ENCODE measurements at regions not wholly inside any gene's neighbourhood (a gene's known extent, or its start where the extent isn't known, plus 50 kb on each side); places are given as distances from the start of the nearest gene placed in this dataset.

DNA sequence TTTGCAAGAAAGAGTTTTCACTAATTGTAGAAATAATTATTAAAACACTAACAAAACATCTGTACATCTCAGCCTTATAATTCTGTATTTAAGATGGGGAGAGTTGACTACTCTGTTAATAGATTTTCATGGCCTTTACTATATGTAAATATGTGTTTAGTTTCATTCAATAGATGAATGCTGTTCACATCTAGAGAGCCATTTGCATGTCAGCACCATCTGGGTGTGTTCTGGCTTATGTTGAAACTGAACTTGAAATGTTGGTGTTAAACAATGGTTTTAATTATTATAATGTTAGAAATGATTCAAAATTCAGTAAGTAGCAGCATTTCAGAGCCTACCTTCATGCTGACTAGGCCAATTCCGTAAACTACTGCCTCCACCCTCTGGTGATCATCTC is 102.5 kb upstream of the ADAD1 start:
- H3K4me3 Mint-ChIP-seq: no peak overlapping the region
- no peaks in the 10 kb centered on the region for H3K4me1 Mint-ChIP-seq (ENCODE audit: low read depth)
- no peak overlapping the region for H3K27ac Mint-ChIP-seq
- H3K9me3 Mint-ChIP-seq: no peaks in the 10 kb centered on the region
- peaks cover 51% of the 10 kb centered on the region for H3K36me3 Mint-ChIP-seq (ENCODE audit: low read depth)
- H3K27me3 Mint-ChIP-seq: no peaks in the 10 kb centered on the region

DNA sequence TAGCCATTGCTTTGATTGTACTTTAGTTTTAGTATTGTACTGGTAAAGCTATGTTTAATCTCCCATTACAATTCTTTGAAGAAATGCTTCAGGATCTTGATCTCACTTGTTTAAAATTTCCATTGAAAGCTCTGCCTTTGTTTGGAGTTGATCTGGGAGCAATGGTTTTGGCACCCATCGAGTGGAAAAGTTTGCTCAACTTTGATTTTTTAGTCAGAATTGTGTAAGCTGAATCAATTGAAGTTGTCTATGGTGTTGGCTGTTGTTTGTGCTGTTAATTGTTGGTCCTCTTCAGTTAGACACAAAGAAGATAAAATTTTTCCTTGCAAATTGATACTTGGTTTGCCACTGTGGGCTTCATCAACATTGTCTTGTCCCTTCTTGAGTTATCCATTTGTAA is 99.8 kb upstream of the ADAD1 start:
- H3K4me1 Mint-ChIP-seq (ENCODE audit: low read depth): no peaks in the 10 kb centered on the region
- H3K27ac Mint-ChIP-seq: no peak overlapping the region
- peaks cover 49% of the 10 kb centered on the region for H3K36me3 Mint-ChIP-seq (ENCODE audit: low read depth)
- no peaks in the 10 kb centered on the region for H3K27me3 Mint-ChIP-seq
- no peaks in the 10 kb centered on the region for H3K9me3 Mint-ChIP-seq
- H3K4me3 Mint-ChIP-seq: no peak overlapping the region

DNA sequence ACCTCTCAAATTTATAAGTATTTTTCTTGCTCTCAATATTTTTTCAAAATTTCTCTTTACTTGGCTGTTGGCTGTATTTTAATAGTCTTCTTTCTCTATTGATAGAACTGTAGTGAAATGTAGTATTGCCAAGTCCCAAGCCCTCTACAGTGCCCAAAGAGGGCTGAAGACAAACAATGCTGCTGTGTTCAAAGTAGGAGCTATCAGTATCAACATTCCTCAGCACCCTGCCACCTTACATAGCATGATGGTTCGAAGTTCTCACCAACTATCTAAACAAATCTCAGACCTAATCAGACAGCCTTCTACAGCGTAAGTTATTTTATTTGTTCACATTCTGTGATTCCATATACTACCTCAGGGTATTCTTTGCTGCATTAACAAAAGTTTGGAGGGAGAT is 99.1 kb upstream of the ADAD1 start:
- Mint-ChIP-seq H3K4me3 (no peak overlapping the region), H3K36me3 (ENCODE audit: low read depth) (peaks cover 49% of the 10 kb centered on the region), H3K9me3 (no peaks in the 10 kb centered on the region), H3K27me3 (no peaks in the 10 kb centered on the region), H3K4me1 (ENCODE audit: low read depth) (no peaks in the 10 kb centered on the region), H3K27ac (no peak overlapping the region)

DNA sequence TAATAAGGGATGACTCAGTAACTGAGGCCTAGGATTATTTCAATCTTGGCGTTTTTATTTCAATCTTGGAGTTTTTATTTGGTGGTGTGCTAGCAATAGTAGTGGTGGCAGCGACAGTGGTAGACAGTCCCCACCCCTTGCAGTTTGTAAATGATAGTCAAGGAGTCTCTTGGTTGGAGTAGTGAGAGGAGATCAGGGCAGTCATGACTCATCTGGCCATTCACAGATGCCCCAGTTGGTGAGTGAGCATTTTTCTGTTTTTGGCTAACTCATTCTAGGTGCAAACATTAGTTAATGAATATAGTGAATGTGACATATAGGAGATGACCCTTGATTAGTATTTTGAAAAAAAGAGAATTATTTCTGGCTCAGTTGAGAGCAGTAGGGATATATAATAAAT is 93.5 kb upstream of the ADAD1 start:
- H3K9me3 Mint-ChIP-seq: no peaks in the 10 kb centered on the region
- H3K36me3 Mint-ChIP-seq (ENCODE audit: low read depth): peaks cover 46% of the 10 kb centered on the region
- H3K27ac Mint-ChIP-seq: no peak overlapping the region
- no peaks in the 10 kb centered on the region for H3K27me3 Mint-ChIP-seq
- no peaks in the 10 kb centered on the region for H3K4me1 Mint-ChIP-seq (ENCODE audit: low read depth)
- H3K4me3 Mint-ChIP-seq: no peak overlapping the region

DNA sequence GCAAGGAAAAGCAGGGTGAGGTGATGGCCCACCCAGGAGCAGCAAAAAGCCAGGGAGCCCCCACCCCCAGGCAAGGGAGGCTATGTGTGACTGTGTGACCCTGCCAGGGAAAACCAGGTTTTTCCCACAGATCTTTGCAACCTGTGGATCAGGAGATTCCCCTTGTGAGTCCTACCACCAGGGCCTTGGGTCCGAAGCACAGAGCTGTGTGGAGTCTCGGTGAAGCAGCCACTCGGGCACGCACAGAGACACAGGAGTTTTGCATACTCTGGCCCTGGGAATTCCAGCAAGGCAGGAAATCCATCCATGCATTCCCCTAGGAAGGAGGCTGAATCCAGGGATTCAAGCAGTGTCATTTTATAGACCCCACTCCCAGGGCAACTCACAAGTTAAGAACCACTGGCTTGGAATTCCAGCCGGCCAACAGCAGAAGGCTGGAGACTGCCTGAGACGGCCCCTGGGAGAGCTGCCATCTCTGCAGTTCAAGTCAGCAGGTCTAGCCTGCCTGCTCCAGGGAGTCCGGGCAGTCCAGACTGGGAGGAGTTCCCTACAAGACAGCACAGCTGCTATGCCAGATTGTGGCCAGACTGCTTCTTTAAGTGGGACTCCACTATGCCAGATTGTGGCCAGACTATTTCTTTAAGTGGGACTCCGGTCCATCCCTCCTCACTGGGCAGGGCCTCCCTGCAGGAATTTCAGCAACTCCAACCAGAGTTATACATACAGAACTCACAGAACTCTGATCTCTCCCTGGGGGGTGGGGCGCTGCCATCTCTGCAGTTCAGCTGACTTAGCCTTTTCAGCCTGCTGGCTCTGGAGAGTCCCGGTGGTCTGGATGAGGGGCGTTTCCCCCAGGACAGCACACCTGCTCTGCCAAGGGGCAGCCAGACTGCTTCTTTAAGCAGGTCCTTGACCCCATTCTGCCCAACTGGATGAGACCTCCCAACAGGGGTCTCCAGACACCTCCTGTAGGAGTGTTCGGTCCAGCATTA is 85.1 kb upstream of the ADAD1 start:
- H3K4me3 Mint-ChIP-seq: no peak overlapping the region
- no peaks in the 10 kb centered on the region for H3K27me3 Mint-ChIP-seq
- no peak overlapping the region for H3K27ac Mint-ChIP-seq
- H3K36me3 Mint-ChIP-seq (ENCODE audit: low read depth): peaks cover 49% of the 10 kb centered on the region
- H3K9me3 Mint-ChIP-seq: no peaks in the 10 kb centered on the region
- no peaks in the 10 kb centered on the region for H3K4me1 Mint-ChIP-seq (ENCODE audit: low read depth)

DNA sequence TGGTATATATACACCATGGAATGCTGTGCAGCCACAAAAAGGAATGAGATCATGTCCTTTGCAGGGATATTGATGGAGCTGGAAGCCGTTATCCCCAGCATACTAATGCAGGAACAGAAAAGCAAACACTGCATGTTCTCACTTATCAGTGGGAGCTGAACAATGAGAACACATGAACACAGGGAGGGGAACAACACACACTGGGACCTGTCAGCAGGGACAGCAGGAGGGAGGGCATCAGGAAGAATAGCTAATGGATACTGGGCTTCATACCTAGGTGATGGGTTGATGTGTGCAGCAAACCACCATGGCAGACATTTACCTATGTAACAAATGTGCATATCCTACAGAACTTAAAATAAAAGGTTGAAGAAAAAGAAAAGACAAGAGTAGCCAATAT is 81.1 kb upstream of the ADAD1 start:
- H3K27me3 Mint-ChIP-seq: no peaks in the 10 kb centered on the region
- H3K27ac Mint-ChIP-seq: no peak overlapping the region
- no peak overlapping the region for H3K4me3 Mint-ChIP-seq
- H3K9me3 Mint-ChIP-seq: no peaks in the 10 kb centered on the region
- H3K4me1 Mint-ChIP-seq (ENCODE audit: low read depth): no peaks in the 10 kb centered on the region
- H3K36me3 Mint-ChIP-seq (ENCODE audit: low read depth): peaks cover 27% of the 10 kb centered on the region

DNA sequence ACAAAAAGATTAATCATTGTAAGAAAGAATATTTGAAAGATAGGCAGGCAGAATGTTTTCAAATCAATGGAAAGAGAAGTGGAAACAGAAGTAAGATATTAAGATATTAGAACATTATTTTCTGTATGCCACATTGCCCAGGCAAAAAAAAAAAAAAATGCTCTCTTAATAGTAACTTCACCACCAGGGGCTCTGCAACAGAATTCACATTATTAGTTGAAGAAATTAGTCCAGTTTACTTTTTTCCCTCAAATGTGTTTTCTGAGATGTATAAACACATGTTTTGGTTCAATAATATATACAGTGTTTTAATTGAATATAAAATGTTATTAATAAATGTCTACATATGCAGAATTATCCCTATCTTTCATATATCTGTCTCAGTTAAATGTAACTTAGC is 78.0 kb upstream of the ADAD1 start:
- Mint-ChIP-seq H3K9me3 (no peaks in the 10 kb centered on the region), H3K27me3 (no peaks in the 10 kb centered on the region), H3K36me3 (ENCODE audit: low read depth) (peaks cover 15% of the 10 kb centered on the region), H3K27ac (no peak overlapping the region), H3K4me1 (ENCODE audit: low read depth) (no peaks in the 10 kb centered on the region), H3K4me3 (no peak overlapping the region)

DNA sequence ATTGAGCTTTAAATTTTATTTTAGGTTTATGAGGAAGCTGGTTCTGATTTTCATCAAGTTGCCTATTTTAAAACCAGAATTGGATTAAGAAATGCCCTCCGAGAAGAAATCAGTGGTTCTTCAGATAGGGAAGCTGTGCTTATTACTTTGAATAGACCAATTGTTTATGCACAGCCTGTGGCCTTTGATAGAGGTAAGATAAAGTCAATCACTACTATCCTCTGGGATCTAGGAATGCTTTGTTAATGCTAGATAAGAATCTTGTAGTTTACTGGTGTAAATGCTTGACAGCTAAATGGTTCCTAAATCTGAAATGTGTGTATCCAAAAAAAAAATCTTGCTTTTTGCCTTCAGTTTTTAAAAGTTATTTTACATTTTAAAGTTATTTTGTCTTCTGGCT is 73.0 kb upstream of the ADAD1 start:
- H3K27ac Mint-ChIP-seq: no peak overlapping the region
- H3K4me1 Mint-ChIP-seq (ENCODE audit: low read depth): no peaks in the 10 kb centered on the region
- H3K36me3 Mint-ChIP-seq (ENCODE audit: low read depth): peaks cover 16% of the 10 kb centered on the region
- H3K9me3 Mint-ChIP-seq: no peaks in the 10 kb centered on the region
- H3K4me3 Mint-ChIP-seq: no peak overlapping the region
- no peaks in the 10 kb centered on the region for H3K27me3 Mint-ChIP-seq

DNA sequence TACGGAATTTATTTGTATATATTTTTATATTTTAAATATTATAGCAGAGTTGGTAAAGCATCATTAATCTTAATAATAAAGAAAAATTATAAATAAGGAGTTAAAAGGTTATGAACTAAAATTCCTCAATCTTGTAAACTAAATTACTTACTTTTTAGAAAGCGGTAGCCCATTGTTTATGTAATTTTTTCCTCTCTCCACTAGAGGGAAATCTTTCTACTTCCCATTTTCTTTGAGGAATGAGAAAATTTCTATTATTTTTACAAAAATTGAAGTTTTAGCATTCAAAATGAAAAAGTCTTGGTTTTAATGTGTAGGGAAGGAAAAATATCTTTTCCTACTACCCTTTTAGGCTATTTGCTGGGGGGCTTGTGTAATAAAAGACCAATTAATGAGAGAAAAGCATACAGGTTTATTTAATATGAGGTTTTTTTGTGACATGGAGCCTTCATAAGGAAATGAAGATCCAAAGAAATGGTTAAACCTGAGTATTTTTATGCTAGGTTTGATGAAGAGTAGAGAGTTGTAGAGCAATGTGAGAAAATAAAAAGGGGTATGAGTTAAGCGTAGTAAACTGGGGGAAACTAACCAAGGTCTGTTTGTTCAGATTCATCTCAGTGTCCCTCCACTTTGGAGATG is 68.7 kb upstream of the ADAD1 start:
- peaks cover 13% of the 10 kb centered on the region for H3K36me3 Mint-ChIP-seq (ENCODE audit: low read depth)
- no peaks in the 10 kb centered on the region for H3K27me3 Mint-ChIP-seq
- no peaks in the 10 kb centered on the region for H3K4me1 Mint-ChIP-seq (ENCODE audit: low read depth)
- no peaks in the 10 kb centered on the region for H3K9me3 Mint-ChIP-seq
- H3K4me3 Mint-ChIP-seq: no peak overlapping the region
- no peak overlapping the region for H3K27ac Mint-ChIP-seq

DNA sequence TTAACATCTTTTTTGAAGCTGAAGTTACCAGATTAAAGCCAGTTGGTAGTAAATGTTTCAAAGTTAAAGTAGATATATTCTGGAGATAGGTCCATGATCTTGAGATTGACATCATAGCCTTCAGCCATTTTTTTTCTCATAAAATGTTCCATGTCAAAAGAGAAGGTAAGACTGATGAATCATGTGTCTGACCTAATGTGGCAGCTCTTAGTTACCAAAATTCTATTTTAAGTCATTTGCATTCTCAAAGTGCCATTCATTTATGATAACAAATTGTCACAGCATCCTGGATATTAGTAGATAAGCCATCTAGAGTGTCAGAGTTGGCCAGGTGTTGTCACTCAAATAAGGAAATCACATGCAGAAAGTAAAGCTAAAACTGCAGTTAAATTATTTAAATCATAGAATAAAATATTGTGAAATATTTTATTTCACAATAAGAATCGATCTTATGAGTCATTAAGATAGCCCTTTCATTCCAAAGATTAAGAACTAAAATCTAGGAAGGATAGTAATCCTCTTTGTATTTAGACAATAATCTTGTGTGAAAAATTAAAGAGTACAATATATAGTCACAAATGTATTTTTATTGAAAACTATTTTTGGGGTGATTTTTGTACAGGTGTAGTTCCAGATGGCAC is 65.7 kb upstream of the ADAD1 start:
- Mint-ChIP-seq H3K4me3 (no peak overlapping the region), H3K36me3 (ENCODE audit: low read depth) (peaks cover 24% of the 10 kb centered on the region), H3K9me3 (no peaks in the 10 kb centered on the region), H3K27ac (no peak overlapping the region), H3K4me1 (ENCODE audit: low read depth) (no peaks in the 10 kb centered on the region), H3K27me3 (no peaks in the 10 kb centered on the region)

DNA sequence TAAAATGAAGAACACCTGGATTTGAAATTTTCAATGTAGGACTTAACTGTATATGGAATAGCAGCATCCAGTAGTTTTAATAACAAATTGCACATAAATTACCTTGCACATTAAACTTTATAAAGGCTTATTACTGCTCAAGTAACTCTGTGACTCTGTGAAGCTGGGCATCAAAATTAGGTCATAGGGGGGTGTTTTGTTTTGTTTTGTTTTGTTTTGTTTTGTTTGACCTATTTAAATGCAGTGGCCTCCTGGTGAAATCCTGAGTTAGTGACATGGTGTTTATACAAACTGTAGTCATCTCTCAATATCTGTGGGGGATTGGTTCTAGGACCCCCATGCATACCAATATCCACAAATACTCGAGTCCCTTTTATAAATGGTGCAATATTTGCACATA is 51.9 kb upstream of the ADAD1 start:
- Mint-ChIP-seq H3K36me3 (ENCODE audit: low read depth) (peaks cover 44% of the 10 kb centered on the region), H3K9me3 (no peaks in the 10 kb centered on the region), H3K27ac (no peak overlapping the region), H3K27me3 (no peaks in the 10 kb centered on the region), H3K4me3 (no peak overlapping the region), H3K4me1 (ENCODE audit: low read depth) (peaks cover 26% of the 10 kb centered on the region)

DNA sequence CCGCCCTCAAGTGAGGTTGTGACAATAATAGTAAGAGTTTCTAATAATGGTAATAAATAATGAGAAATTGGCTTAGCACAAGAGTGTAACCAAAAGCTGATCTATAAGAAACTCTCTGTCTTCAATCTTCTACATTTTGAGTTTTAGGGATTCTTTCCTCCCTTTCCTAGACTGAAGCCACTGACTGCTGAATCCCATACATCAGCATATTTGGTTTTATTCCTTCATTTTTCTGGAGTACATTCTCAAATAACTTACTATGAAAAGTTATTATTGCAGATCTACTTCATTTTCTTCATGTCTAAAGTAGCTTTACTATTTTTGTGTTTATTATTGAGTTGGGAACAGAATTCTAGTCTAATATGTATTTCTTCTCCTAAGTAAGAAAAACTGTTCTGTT is 49.9 kb upstream of the ADAD1 start:
- H3K36me3 Mint-ChIP-seq (ENCODE audit: low read depth): peaks cover 38% of the 10 kb centered on the region
- H3K9me3 Mint-ChIP-seq: no peaks in the 10 kb centered on the region
- no peak overlapping the region for H3K27ac Mint-ChIP-seq
- H3K4me1 Mint-ChIP-seq (ENCODE audit: low read depth): peaks cover 11% of the 10 kb centered on the region
- H3K27me3 Mint-ChIP-seq: no peaks in the 10 kb centered on the region
- no peak overlapping the region for H3K4me3 Mint-ChIP-seq
